ENCODE measurements at regions not wholly inside any gene's neighbourhood (a gene's known extent, or its start where the extent isn't known, plus 50 kb on each side); places are given as distances from the start of the nearest gene placed in this dataset.

GRCh38 chr1:30120245-30121000 is 603.0 kb downstream of the MATN1 start:
- no peak for DNase-seq (ENCODE audit: low read depth, low spot score)
- H3K4me1 ChIP-seq (ENCODE audit: control insufficient read depth, insufficient read depth, low read length): no peaks in the 10 kb centered on the region

GRCh38 chr1:30117685-30118084 is 605.7 kb downstream of the MATN1 start:
- no peak for DNase-seq (ENCODE audit: low read depth, low spot score)
- no CpG with 5 or more reads among the region's 4 CpGs for WGBS (ENCODE audit: insufficient coverage, insufficient read length)
- H3K36me3 ChIP-seq (ENCODE audit: control insufficient read depth, insufficient read depth, low read length): no peaks in the 10 kb centered on the region

More at GRCh38 chr1:30120245-30121000, 603.0 kb downstream of the MATN1 start:
- H3K27me3 ChIP-seq (ENCODE audit: control insufficient read depth, insufficient read depth, low read length): no peaks in the 10 kb centered on the region
- no peaks in the 10 kb centered on the region for H3K36me3 ChIP-seq (ENCODE audit: control insufficient read depth, insufficient read depth, low read length)
- H3K4me3 ChIP-seq (ENCODE audit: low read length): no peak overlapping the region
- H3K27ac ChIP-seq (ENCODE audit: low read length): no peak overlapping the region
- no CpG with 5 or more reads among the region's 16 CpGs for WGBS (ENCODE audit: insufficient coverage, insufficient read length)
- no peaks in the 10 kb centered on the region for H3K9me3 ChIP-seq (ENCODE audit: control insufficient read depth, insufficient read depth, low read length)

GRCh38 chr1:30111431-30111830 is 612.0 kb downstream of the MATN1 start:
- Histone ChIP-seq H3K4me1 (ENCODE audit: control insufficient read depth, insufficient read depth, low read length) (no peaks in the 10 kb centered on the region), H3K9me3 (ENCODE audit: control insufficient read depth, insufficient read depth, low read length) (no peaks in the 10 kb centered on the region), H3K27me3 (ENCODE audit: control insufficient read depth, insufficient read depth, low read length) (no peaks in the 10 kb centered on the region), H3K27ac (ENCODE audit: low read length) (no peak overlapping the region), H3K36me3 (ENCODE audit: control insufficient read depth, insufficient read depth, low read length) (no peaks in the 10 kb centered on the region), H3K4me3 (ENCODE audit: low read length) (no peak overlapping the region)
- no peak for DNase-seq (ENCODE audit: low read depth, low spot score)
- no CpG with 5 or more reads among the region's 14 CpGs for WGBS (ENCODE audit: insufficient coverage, insufficient read length)

More at GRCh38 chr1:30117685-30118084, 605.7 kb downstream of the MATN1 start:
- Histone ChIP-seq H3K4me3 (ENCODE audit: low read length) (no peak overlapping the region), H3K27me3 (ENCODE audit: control insufficient read depth, insufficient read depth, low read length) (no peaks in the 10 kb centered on the region), H3K9me3 (ENCODE audit: control insufficient read depth, insufficient read depth, low read length) (no peaks in the 10 kb centered on the region), H3K4me1 (ENCODE audit: control insufficient read depth, insufficient read depth, low read length) (no peaks in the 10 kb centered on the region), H3K27ac (ENCODE audit: low read length) (no peak overlapping the region)

- Histone ChIP-seq H3K27ac (ENCODE audit: low read length) (no peak overlapping the region), H3K9me3 (ENCODE audit: control insufficient read depth, insufficient read depth, low read length) (no peaks in the 10 kb centered on the region), H3K4me1 (ENCODE audit: control insufficient read depth, insufficient read depth, low read length) (no peaks in the 10 kb centered on the region), H3K36me3 (ENCODE audit: control insufficient read depth, insufficient read depth, low read length) (no peaks in the 10 kb centered on the region), H3K27me3 (ENCODE audit: control insufficient read depth, insufficient read depth, low read length) (no peaks in the 10 kb centered on the region), H3K4me3 (ENCODE audit: low read length) (no peak overlapping the region)
- no CpG with 5 or more reads among the region's 11 CpGs for WGBS (ENCODE audit: insufficient coverage, insufficient read length)
- no peak for DNase-seq (ENCODE audit: low read depth, low spot score)
Observed at GRCh38 chr1:30110846-30111245, 612.5 kb downstream of the MATN1 start.

GRCh38 chr1:30109853-30110252 is 613.5 kb downstream of the MATN1 start:
- Histone ChIP-seq H3K4me3 (ENCODE audit: low read length) (no peak overlapping the region), H3K27ac (ENCODE audit: low read length) (no peak overlapping the region), H3K9me3 (ENCODE audit: control insufficient read depth, insufficient read depth, low read length) (no peaks in the 10 kb centered on the region), H3K4me1 (ENCODE audit: control insufficient read depth, insufficient read depth, low read length) (no peaks in the 10 kb centered on the region), H3K27me3 (ENCODE audit: control insufficient read depth, insufficient read depth, low read length) (no peaks in the 10 kb centered on the region), H3K36me3 (ENCODE audit: control insufficient read depth, insufficient read depth, low read length) (no peaks in the 10 kb centered on the region)
- DNase-seq (ENCODE audit: low read depth, low spot score): no peak
- no CpG with 5 or more reads among the region's 10 CpGs for WGBS (ENCODE audit: insufficient coverage, insufficient read length)

GRCh38 chr1:30108186-30108585 is 615.2 kb downstream of the MATN1 start:
- no peaks in the 10 kb centered on the region for H3K4me1 ChIP-seq (ENCODE audit: control insufficient read depth, insufficient read depth, low read length)
- no peaks in the 10 kb centered on the region for H3K36me3 ChIP-seq (ENCODE audit: control insufficient read depth, insufficient read depth, low read length)
- no peaks in the 10 kb centered on the region for H3K27me3 ChIP-seq (ENCODE audit: control insufficient read depth, insufficient read depth, low read length)
- no CpG with 5 or more reads among the region's 4 CpGs for WGBS (ENCODE audit: insufficient coverage, insufficient read length)
- H3K4me3 ChIP-seq (ENCODE audit: low read length): no peak overlapping the region
- H3K27ac ChIP-seq (ENCODE audit: low read length): no peak overlapping the region
- no peak for DNase-seq (ENCODE audit: low read depth, low spot score)
- H3K9me3 ChIP-seq (ENCODE audit: control insufficient read depth, insufficient read depth, low read length): no peaks in the 10 kb centered on the region

GRCh38 chr1:30106125-30106524 is 617.3 kb downstream of the MATN1 start:
- H3K9me3 ChIP-seq (ENCODE audit: control insufficient read depth, insufficient read depth, low read length): no peaks in the 10 kb centered on the region
- no CpG with 5 or more reads among the region's 8 CpGs for WGBS (ENCODE audit: insufficient coverage, insufficient read length)
- no peak overlapping the region for H3K4me3 ChIP-seq (ENCODE audit: low read length)
- no peaks in the 10 kb centered on the region for H3K27me3 ChIP-seq (ENCODE audit: control insufficient read depth, insufficient read depth, low read length)
- no peaks in the 10 kb centered on the region for H3K36me3 ChIP-seq (ENCODE audit: control insufficient read depth, insufficient read depth, low read length)
- no peak overlapping the region for H3K27ac ChIP-seq (ENCODE audit: low read length)
- no peaks in the 10 kb centered on the region for H3K4me1 ChIP-seq (ENCODE audit: control insufficient read depth, insufficient read depth, low read length)
- peak; percentile 50 for DNase-seq (ENCODE audit: low read depth, low spot score)

- H3K9me3 ChIP-seq (ENCODE audit: control insufficient read depth, insufficient read depth, low read length): no peaks in the 10 kb centered on the region
- WGBS (ENCODE audit: insufficient coverage, insufficient read length): no CpG with 5 or more reads among the region's 4 CpGs
- no peak overlapping the region for H3K27ac ChIP-seq (ENCODE audit: low read length)
- H3K4me3 ChIP-seq (ENCODE audit: low read length): no peak overlapping the region
- DNase-seq (ENCODE audit: low read depth, low spot score): no peak
- H3K27me3 ChIP-seq (ENCODE audit: control insufficient read depth, insufficient read depth, low read length): no peaks in the 10 kb centered on the region
- H3K36me3 ChIP-seq (ENCODE audit: control insufficient read depth, insufficient read depth, low read length): no peaks in the 10 kb centered on the region
- no peaks in the 10 kb centered on the region for H3K4me1 ChIP-seq (ENCODE audit: control insufficient read depth, insufficient read depth, low read length)
Observed at GRCh38 chr1:30104551-30104950, 618.8 kb downstream of the MATN1 start.

GRCh38 chr1:30103708-30104411 is 619.5 kb downstream of the MATN1 start:
- H3K4me3 ChIP-seq (ENCODE audit: low read length): no peak overlapping the region
- DNase-seq (ENCODE audit: low read depth, low spot score): no peak
- H3K4me1 ChIP-seq (ENCODE audit: control insufficient read depth, insufficient read depth, low read length): no peaks in the 10 kb centered on the region
- H3K9me3 ChIP-seq (ENCODE audit: control insufficient read depth, insufficient read depth, low read length): no peaks in the 10 kb centered on the region
- no peaks in the 10 kb centered on the region for H3K36me3 ChIP-seq (ENCODE audit: control insufficient read depth, insufficient read depth, low read length)
- no peak overlapping the region for H3K27ac ChIP-seq (ENCODE audit: low read length)
- H3K27me3 ChIP-seq (ENCODE audit: control insufficient read depth, insufficient read depth, low read length): no peaks in the 10 kb centered on the region
- WGBS (ENCODE audit: insufficient coverage, insufficient read length): no CpG with 5 or more reads among the region's 14 CpGs

- no peaks in the 10 kb centered on the region for H3K27me3 ChIP-seq (ENCODE audit: control insufficient read depth, insufficient read depth, low read length)
- no peaks in the 10 kb centered on the region for H3K9me3 ChIP-seq (ENCODE audit: control insufficient read depth, insufficient read depth, low read length)
- no peaks in the 10 kb centered on the region for H3K36me3 ChIP-seq (ENCODE audit: control insufficient read depth, insufficient read depth, low read length)
Observed at GRCh38 chr1:30102605-30103004, 620.8 kb downstream of the MATN1 start.

More at GRCh38 chr1:30102605-30103004, 620.8 kb downstream of the MATN1 start:
- Histone ChIP-seq H3K4me3 (ENCODE audit: low read length) (no peak overlapping the region), H3K4me1 (ENCODE audit: control insufficient read depth, insufficient read depth, low read length) (no peaks in the 10 kb centered on the region), H3K27ac (ENCODE audit: low read length) (no peak overlapping the region)
- no peak for DNase-seq (ENCODE audit: low read depth, low spot score)
- WGBS (ENCODE audit: insufficient coverage, insufficient read length): no CpG with 5 or more reads among the region's 7 CpGs
